H1 (cell line): ENCODE measurements at regions not wholly inside any gene's neighbourhood (a gene's known extent, or its start where the extent isn't known, plus 50 kb on each side); places are given as distances from the start of the nearest gene placed in this dataset.
"Not testable (repeated sequence)": the region's sequence is repeated elsewhere in the genome, so short reads cannot be mapped to it uniquely, and the experiment has no call there.

ENCODE experiments used
- CTCF ChIA-PET: fragments of 300-600 bp; sonication (Branson Sonifier 250); formaldehyde crosslinking; loops from one replicate; lab custom pipeline; 2021; ENCODE audit not compliant: partially characterized antibody; lab: Charles Lee
- POLR2A ChIA-PET: fragments of 300-600 bp; sonication (Branson Sonifier 250); formaldehyde crosslinking; loops from one replicate; lab custom pipeline; 2021; ENCODE audit warnings: inconsistent platforms; ENCODE audit not compliant: partially characterized antibody; lab: Charles Lee
- DNase-seq, 2 experiments: peaks; one replicate each; pipeline versions ENCODE4 v3.0.0 to v3.0.0-alpha.2; 2010 to 2022; ENCODE audit warnings: low spot score in 2 of 2, low read depth in 1 of 2, mixed read lengths in 1 of 2
- FAIRE-seq: peaks from 2 replicates; lab custom pipeline; 2011; peaks lifted over from hg19 to GRCh38; lab: Jason Lieb, UNC
- H2AFZ ChIP-seq: 2 replicates; pipeline ENCODE4 v1.8.1; 2012; ENCODE audit warnings: low read length, inconsistent platforms
- H2AK5ac ChIP-seq: 2 replicates; pipeline ENCODE4 v1.6.1; 2013; ENCODE audit warnings: low read depth, low read length
- H2BK120ac ChIP-seq: replicated peaks from 2 replicates; pipeline ENCODE3; 2013; ENCODE audit warnings: low read depth, low read length, inconsistent platforms
- H2BK12ac ChIP-seq: 2 replicates; pipeline ENCODE4 v1.6.1; 2013; ENCODE audit warnings: low read depth, low read length
- H2BK15ac ChIP-seq: 2 replicates; pipeline ENCODE4 v1.6.1; 2013; ENCODE audit warnings: low read length
- H2BK20ac ChIP-seq: 2 replicates; pipeline ENCODE4 v1.6.1; 2013; ENCODE audit warnings: low read length
- H2BK5ac ChIP-seq: 2 replicates; pipeline ENCODE4 v1.6.1; 2013; ENCODE audit warnings: low read depth, low read length
- H3K14ac ChIP-seq: 2 replicates; pipeline ENCODE4 v1.6.1; 2013; ENCODE audit warnings: inconsistent platforms; ENCODE audit not compliant: insufficient read length
- H3K18ac ChIP-seq: 2 replicates; pipeline ENCODE4 v1.6.1; 2013; ENCODE audit warnings: low read length; ENCODE audit errors: extremely low read depth
- H3K23ac ChIP-seq: 2 replicates; pipeline ENCODE4 v1.6.1; 2013; ENCODE audit warnings: inconsistent platforms; ENCODE audit not compliant: insufficient read length
- H3K23me2 ChIP-seq: 2 replicates; pipeline ENCODE4 v1.6.1; 2013; ENCODE audit warnings: low read depth, low read length
- H3K27ac ChIP-seq: 2 replicates; pipeline ENCODE4 v1.6.1; 2011; ENCODE audit warnings: low read depth, low read length, inconsistent platforms
- H3K27me3 ChIP-seq, 4 experiments: replicated peaks in 1 of 4; 1 replicate in 1 of 4; 2 replicates in 3 of 4; pipeline versions ENCODE4 v1.6.1 to v1.8.1; 2011 to 2013; ENCODE audit warnings: low read length in 3 of 4, mild to moderate bottlenecking in 3 of 4, inconsistent platforms in 2 of 4, mixed read lengths in 2 of 4, moderate library complexity in 1 of 4; ENCODE audit not compliant: control insufficient read depth in 3 of 4, insufficient read depth in 3 of 4; ENCODE audit errors: extremely low read depth in 1 of 4
- H3K36me3 ChIP-seq, 4 experiments: 2 replicates each; pipeline versions ENCODE4 v1.6.1 to v1.8.1; 2011 to 2013; ENCODE audit warnings: mild to moderate bottlenecking in 4 of 4, low read length in 3 of 4, moderate library complexity in 2 of 4, control low read depth in 1 of 4, inconsistent platforms in 1 of 4; ENCODE audit not compliant: insufficient read depth in 4 of 4, control insufficient read depth in 2 of 4
- H3K4ac ChIP-seq: replicated peaks from 2 replicates; pipeline ENCODE3; 2013; ENCODE audit warnings: low read length, low read depth, mixed read lengths, inconsistent platforms; ENCODE audit not compliant: insufficient read length
- H3K4me1 ChIP-seq, 4 experiments: replicated peaks in 1 of 4; 1 replicate in 1 of 4; 2 replicates in 3 of 4; pipeline versions ENCODE4 v1.6.1 to v1.8.1; 2011 to 2013; ENCODE audit warnings: low read length in 3 of 4, inconsistent platforms in 2 of 4, mixed read lengths in 1 of 4; ENCODE audit not compliant: insufficient read depth in 4 of 4, control insufficient read depth in 3 of 4
- H3K4me2 ChIP-seq, 2 experiments: 2 replicates each; pipeline versions ENCODE4 v1.6.1 to v1.8.1; 2011 to 2013; ENCODE audit warnings: low read depth in 2 of 2, low read length in 2 of 2, control low read depth in 1 of 2, inconsistent platforms in 1 of 2, mild to moderate bottlenecking in 1 of 2; ENCODE audit not compliant: insufficient read depth in 1 of 2
- H3K4me3 ChIP-seq, 4 experiments: fragments of 200-600, 300-600 bp in 1 of 4; sonication (generic), shearing (Covaris generic), sonication (Bioruptor Twin) in 1 of 4; 2 replicates each; pipeline versions ENCODE4 v1.5.1 to v1.8.1; 2011 to 2016; ENCODE audit warnings: low read length in 4 of 4, low read depth in 3 of 4, control low read depth in 2 of 4, inconsistent platforms in 2 of 4, mild to moderate bottlenecking in 2 of 4, mixed read lengths in 1 of 4, moderate library complexity in 1 of 4; ENCODE audit not compliant: insufficient read depth in 2 of 4; ENCODE audit errors: extremely low read depth in 1 of 4
- H3K56ac ChIP-seq: replicated peaks from 2 replicates; pipeline ENCODE3; 2013; ENCODE audit warnings: low read depth, mild to moderate bottlenecking, mixed read lengths, low read length, inconsistent platforms; ENCODE audit not compliant: insufficient read length
- H3K79me1 ChIP-seq: 2 replicates; pipeline ENCODE4 v1.6.1; 2013; ENCODE audit warnings: low read depth, low read length, control low read depth
- H3K79me2 ChIP-seq, 2 experiments: 2 replicates each; pipeline versions ENCODE4 v1.6.1 to v1.8.1; 2012 to 2013; ENCODE audit warnings: low read length in 2 of 2, mild to moderate bottlenecking in 2 of 2, inconsistent platforms in 1 of 2; ENCODE audit not compliant: insufficient read depth in 2 of 2, control insufficient read depth in 1 of 2
- H3K9ac ChIP-seq, 4 experiments: replicated peaks in 1 of 4; 1 replicate in 1 of 4; 2 replicates in 3 of 4; pipeline versions ENCODE4 v1.6.1 to v1.8.1; 2011 to 2013; ENCODE audit warnings: low read depth in 3 of 4, low read length in 3 of 4, control low read depth in 2 of 4, mild to moderate bottlenecking in 2 of 4, moderate library complexity in 2 of 4, inconsistent platforms in 1 of 4; ENCODE audit errors: extremely low read depth in 1 of 4
- H3K9me3 ChIP-seq, 2 experiments: 2 replicates each; pipeline versions ENCODE4 v1.6.1 to v1.8.1; 2012 to 2013; ENCODE audit warnings: mild to moderate bottlenecking in 2 of 2, moderate library complexity in 2 of 2, control low read depth in 1 of 2, inconsistent platforms in 1 of 2, low read depth in 1 of 2, low read length in 1 of 2, mixed read lengths in 1 of 2; ENCODE audit not compliant: insufficient read depth in 2 of 2
- H4K20me1 ChIP-seq, 2 experiments: replicated peaks in 1 of 2; 2 replicates each; pipeline versions ENCODE3 to v1.8.1; 2011 to 2013; ENCODE audit warnings: inconsistent platforms in 2 of 2, low read length in 2 of 2, mild to moderate bottlenecking in 1 of 2; ENCODE audit not compliant: insufficient read depth in 2 of 2, control insufficient read depth in 1 of 2
- H4K5ac ChIP-seq: 2 replicates; pipeline ENCODE4 v1.6.1; 2013; ENCODE audit warnings: low read length, low read depth, mixed read lengths, inconsistent platforms; ENCODE audit not compliant: insufficient read length
- H4K8ac ChIP-seq: 2 replicates; pipeline ENCODE4 v1.8.0; 2013; ENCODE audit warnings: mild to moderate bottlenecking, moderate library complexity, low read length, inconsistent platforms; ENCODE audit not compliant: insufficient read depth; ENCODE audit errors: extremely low read depth
- H4K91ac ChIP-seq: replicated peaks from 2 replicates; pipeline ENCODE3; 2013; ENCODE audit warnings: low read length, mixed read lengths, inconsistent platforms; ENCODE audit not compliant: insufficient read length
- WGBS, 2 experiments: shearing (Covaris generic) in 1 of 2; methylation state at CpG; one replicate each; pipeline versions ENCODE4 v1.1.6 to v1.1.7; 2013 to 2015; ENCODE audit warnings: low lambda C conversion rate in 2 of 2, mixed read lengths in 2 of 2, inconsistent platforms in 1 of 2, low coverage in 1 of 2, missing lambda C conversion rate in 1 of 2; ENCODE audit not compliant: insufficient replicate concordance in 2 of 2, insufficient coverage in 1 of 2, insufficient read length in 1 of 2; ENCODE audit errors: extremely low coverage in 1 of 2, missing lambda C conversion rate in 1 of 2; 5-methylcytosine and 5-hydroxymethylcytosine counted together

DNA sequence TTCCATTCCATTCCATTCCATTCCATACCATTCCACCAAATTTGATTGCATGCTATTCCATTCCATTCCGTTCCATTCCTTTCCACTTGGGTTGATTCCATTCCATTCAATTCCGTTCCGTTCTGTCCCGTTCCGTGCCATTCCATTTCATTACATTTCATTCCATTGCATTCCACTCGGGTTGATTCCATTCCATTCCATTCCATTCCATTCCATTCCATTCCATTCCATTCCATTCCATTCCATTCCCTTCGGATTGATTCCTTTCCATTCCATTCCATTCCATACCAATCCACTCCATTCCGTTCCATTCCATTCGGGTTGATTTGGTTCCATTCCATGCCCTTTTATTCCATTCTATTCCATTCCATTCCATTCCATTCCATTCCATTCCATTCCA, 140.4 kb downstream of the CWH43 start:
- H3K23me2 ChIP-seq, H2BK15ac ChIP-seq, H3K27ac ChIP-seq, H4K91ac ChIP-seq, H3K4me2 ChIP-seq, DNase-seq, H3K23ac ChIP-seq, H2AFZ ChIP-seq, H3K79me1 ChIP-seq, H3K27me3 ChIP-seq, H4K20me1 ChIP-seq, POLR2A ChIA-PET, H3K79me2 ChIP-seq, H3K4me1 ChIP-seq, H3K4me3 ChIP-seq, H2BK5ac ChIP-seq, H2BK20ac ChIP-seq, H4K8ac ChIP-seq, H2AK5ac ChIP-seq, H2BK12ac ChIP-seq, CTCF ChIA-PET, H3K56ac ChIP-seq, H3K9me3 ChIP-seq, FAIRE-seq, H2BK120ac ChIP-seq, H3K18ac ChIP-seq, H3K36me3 ChIP-seq, H3K4ac ChIP-seq, H3K9ac ChIP-seq, H4K5ac ChIP-seq, H3K14ac ChIP-seq: not testable (repeated sequence)
- WGBS, 2 experiments: 73% methylated on average over 4 of the region's 9 CpGs; no CpG with 5 or more reads in 1 of the 2 experiments

DNA sequence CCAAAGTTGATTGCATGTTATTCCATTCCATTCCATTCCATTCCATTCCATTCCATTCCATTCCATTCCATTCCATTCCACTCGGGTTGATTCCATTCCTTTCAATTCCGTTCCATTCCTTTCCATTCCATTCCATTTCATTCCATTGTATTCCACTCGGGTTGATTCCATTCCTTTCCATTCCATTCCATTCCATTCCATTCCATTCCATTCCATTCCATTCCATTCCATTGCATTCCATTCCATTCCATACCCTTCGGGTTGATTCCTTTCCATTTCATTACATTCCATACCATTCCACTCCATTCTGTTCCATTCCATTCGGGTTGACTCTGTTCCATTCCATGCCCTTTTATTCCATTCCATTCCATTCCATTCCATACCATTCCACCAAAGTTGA, 140.8 kb downstream of the CWH43 start:
- H3K9ac ChIP-seq, DNase-seq, H3K27me3 ChIP-seq, H3K36me3 ChIP-seq, H4K8ac ChIP-seq, H2BK15ac ChIP-seq, H4K91ac ChIP-seq, H3K4me1 ChIP-seq, H3K23ac ChIP-seq, H3K18ac ChIP-seq, H3K23me2 ChIP-seq, H3K14ac ChIP-seq, H2AFZ ChIP-seq, H3K79me1 ChIP-seq, H2BK120ac ChIP-seq, H3K9me3 ChIP-seq, H3K79me2 ChIP-seq, H2AK5ac ChIP-seq, H4K5ac ChIP-seq, H2BK20ac ChIP-seq, H4K20me1 ChIP-seq, H3K4ac ChIP-seq, H3K4me2 ChIP-seq, H2BK12ac ChIP-seq, H2BK5ac ChIP-seq, H3K4me3 ChIP-seq, POLR2A ChIA-PET, H3K56ac ChIP-seq, CTCF ChIA-PET, H3K27ac ChIP-seq, FAIRE-seq: not testable (repeated sequence)
- WGBS, 2 experiments: no CpG with 5 or more reads among the region's 5 CpGs
